Hepatocyte (in vitro differentiated cells): ENCODE measurements at regions not wholly inside any gene's neighbourhood (a gene's known extent, or its start where the extent isn't known, plus 50 kb on each side); places are given as distances from the start of the nearest gene placed in this dataset.

Experiments
- DNase-seq: peaks from one replicate; pipeline ENCODE4 v3.0.0-alpha.2; 2016; ENCODE audit warnings: low spot score
- H2AFZ ChIP-seq: fragments of 200-600 bp; sonication (generic); 2 replicates; pipeline ENCODE4 v1.6.0; 2016; ENCODE audit warnings: antibody characterized with exemption, mild to moderate bottlenecking
- H3K27ac ChIP-seq: fragments of 200-600 bp; sonication (generic); 2 replicates; pipeline ENCODE4 v1.5.1; 2016; ENCODE audit warnings: mild to moderate bottlenecking
- H3K27me3 ChIP-seq: fragments of 200-600 bp; sonication (generic); 2 replicates; pipeline ENCODE4 v1.6.1; 2016
- H3K36me3 ChIP-seq: fragments of 200-600 bp; sonication (generic); replicated peaks from 2 replicates; pipeline ENCODE4 v1.5.1; 2016; ENCODE audit warnings: low read depth; ENCODE audit not compliant: insufficient read depth
- H3K4me1 ChIP-seq: fragments of 200-600 bp; sonication (generic); 2 replicates; pipeline ENCODE4 v1.5.1; 2016; ENCODE audit warnings: mild to moderate bottlenecking, moderate library complexity; ENCODE audit not compliant: insufficient read depth
- H3K4me2 ChIP-seq: fragments of 200-600 bp; sonication (generic); 2 replicates; pipeline ENCODE4 v1.6.0; 2016
- H3K4me3 ChIP-seq: fragments of 200-600 bp; sonication (generic); 2 replicates; pipeline ENCODE4 v1.5.1; 2016; ENCODE audit warnings: mild to moderate bottlenecking
- H3K79me2 ChIP-seq: fragments of 200-600 bp; sonication (generic); 2 replicates; pipeline ENCODE4 v1.6.0; 2017; ENCODE audit warnings: mild to moderate bottlenecking
- H3K9me2 ChIP-seq: fragments of 200-600 bp; sonication (generic); replicated peaks from 2 replicates; pipeline ENCODE4 v1.6.0; 2017; ENCODE audit warnings: mild to moderate bottlenecking; ENCODE audit not compliant: insufficient read depth
- H3K9me3 ChIP-seq: fragments of 200-600 bp; sonication (generic); 2 replicates; pipeline ENCODE4 v1.5.1; 2016; ENCODE audit warnings: low read depth, mild to moderate bottlenecking
- H4K20me1 ChIP-seq: fragments of 200-600 bp; sonication (generic); 2 replicates; pipeline ENCODE4 v1.6.0; 2016; ENCODE audit warnings: mild to moderate bottlenecking; ENCODE audit not compliant: insufficient read depth, poor library complexity, severe bottlenecking
- EZH2 ChIP-seq: fragments of 200-600 bp; sonication (generic); IDR thresholded peaks from 2 replicates; pipeline ENCODE4 v1.6.1; 2016; ENCODE audit warnings: antibody characterized with exemption, mild to moderate bottlenecking, borderline replicate concordance
- EZH2phosphoT487 ChIP-seq: fragments of 200-600 bp; sonication (generic); IDR thresholded peaks from one replicate; pipeline ENCODE4 v1.6.1; 2018; ENCODE audit warnings: antibody characterized with exemption, mild to moderate bottlenecking, low read depth, moderate library complexity; ENCODE audit not compliant: unreplicated experiment, severe bottlenecking
- WGBS: methylation state at CpG from one replicate; pipeline ENCODE4 v1.1.6; 2016; ENCODE audit warnings: low lambda C conversion rate; ENCODE audit errors: missing lambda C conversion rate; 5-methylcytosine and 5-hydroxymethylcytosine counted together
- TF ChIP-seq, protein P1 (sequence below): fragments of 200-600 bp; sonication (generic); IDR thresholded peaks from 2 replicates; pipeline ENCODE4 v1.5.1; 2016; ENCODE audit warnings: antibody characterized with exemption, mild to moderate bottlenecking; ENCODE audit not compliant: poor library complexity

DNA sequence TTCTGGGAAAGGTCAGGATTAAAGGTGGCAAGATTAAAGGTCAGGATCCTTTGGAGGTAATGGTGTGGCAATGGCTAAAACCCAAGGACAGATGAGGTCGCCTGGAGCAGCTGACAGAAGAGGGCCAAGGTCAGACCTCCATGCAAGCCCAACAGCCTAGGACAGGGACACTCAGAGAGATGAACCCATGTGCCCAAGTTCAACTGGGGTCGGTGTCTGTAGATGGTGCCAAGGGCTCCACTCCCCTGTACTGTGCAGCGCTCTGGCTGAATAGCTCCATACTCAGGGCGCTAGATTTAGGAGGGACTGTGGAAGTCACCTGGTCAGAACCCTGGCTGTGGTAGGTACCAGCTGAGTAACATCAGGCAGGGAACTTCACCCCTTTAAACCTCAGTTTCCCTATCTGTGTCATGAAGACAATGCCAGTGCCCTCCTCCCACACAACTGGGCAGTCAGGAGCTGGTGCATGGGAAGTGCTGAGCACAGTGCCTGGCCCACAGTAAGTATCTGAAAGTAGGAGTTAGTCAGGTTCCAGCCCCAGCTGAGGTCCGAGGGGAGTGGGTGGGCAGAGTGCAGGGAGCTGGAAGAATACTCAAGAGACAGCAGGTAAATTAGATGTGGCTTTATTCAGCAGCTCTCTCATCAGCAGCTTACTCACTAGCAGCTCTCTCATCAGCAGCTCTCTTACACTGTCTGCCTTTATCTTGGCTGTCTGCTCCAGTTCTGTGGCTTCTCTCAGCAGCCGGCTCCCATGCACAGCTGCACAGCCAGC lies 327.1 kb downstream of the GLRX3 start:
- no peaks in the 10 kb centered on the region for H3K9me2 ChIP-seq
- no peak overlapping the region for H3K27ac ChIP-seq
- DNase-seq = no peak
- H3K79me2 ChIP-seq = no peaks in the 10 kb centered on the region
- H2AFZ ChIP-seq = no peak overlapping the region
- TF ChIP-seq, protein P1, sequence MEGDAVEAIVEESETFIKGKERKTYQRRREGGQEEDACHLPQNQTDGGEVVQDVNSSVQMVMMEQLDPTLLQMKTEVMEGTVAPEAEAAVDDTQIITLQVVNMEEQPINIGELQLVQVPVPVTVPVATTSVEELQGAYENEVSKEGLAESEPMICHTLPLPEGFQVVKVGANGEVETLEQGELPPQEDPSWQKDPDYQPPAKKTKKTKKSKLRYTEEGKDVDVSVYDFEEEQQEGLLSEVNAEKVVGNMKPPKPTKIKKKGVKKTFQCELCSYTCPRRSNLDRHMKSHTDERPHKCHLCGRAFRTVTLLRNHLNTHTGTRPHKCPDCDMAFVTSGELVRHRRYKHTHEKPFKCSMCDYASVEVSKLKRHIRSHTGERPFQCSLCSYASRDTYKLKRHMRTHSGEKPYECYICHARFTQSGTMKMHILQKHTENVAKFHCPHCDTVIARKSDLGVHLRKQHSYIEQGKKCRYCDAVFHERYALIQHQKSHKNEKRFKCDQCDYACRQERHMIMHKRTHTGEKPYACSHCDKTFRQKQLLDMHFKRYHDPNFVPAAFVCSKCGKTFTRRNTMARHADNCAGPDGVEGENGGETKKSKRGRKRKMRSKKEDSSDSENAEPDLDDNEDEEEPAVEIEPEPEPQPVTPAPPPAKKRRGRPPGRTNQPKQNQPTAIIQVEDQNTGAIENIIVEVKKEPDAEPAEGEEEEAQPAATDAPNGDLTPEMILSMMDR = no peak
- TF ChIP-seq EZH2 (no peak), EZH2phosphoT487 (no peak)
- H3K9me3 ChIP-seq = no peaks in the 10 kb centered on the region
- H3K4me1 ChIP-seq = no peaks in the 10 kb centered on the region
- H3K27me3 ChIP-seq = no peaks in the 10 kb centered on the region
- H3K4me2 ChIP-seq = no peak overlapping the region
- no peaks in the 10 kb centered on the region for H4K20me1 ChIP-seq
- H3K36me3 ChIP-seq = no peaks in the 10 kb centered on the region
- 81% methylated on average over 6 of the region's 6 CpGs for WGBS
- no peak overlapping the region for H3K4me3 ChIP-seq

DNA sequence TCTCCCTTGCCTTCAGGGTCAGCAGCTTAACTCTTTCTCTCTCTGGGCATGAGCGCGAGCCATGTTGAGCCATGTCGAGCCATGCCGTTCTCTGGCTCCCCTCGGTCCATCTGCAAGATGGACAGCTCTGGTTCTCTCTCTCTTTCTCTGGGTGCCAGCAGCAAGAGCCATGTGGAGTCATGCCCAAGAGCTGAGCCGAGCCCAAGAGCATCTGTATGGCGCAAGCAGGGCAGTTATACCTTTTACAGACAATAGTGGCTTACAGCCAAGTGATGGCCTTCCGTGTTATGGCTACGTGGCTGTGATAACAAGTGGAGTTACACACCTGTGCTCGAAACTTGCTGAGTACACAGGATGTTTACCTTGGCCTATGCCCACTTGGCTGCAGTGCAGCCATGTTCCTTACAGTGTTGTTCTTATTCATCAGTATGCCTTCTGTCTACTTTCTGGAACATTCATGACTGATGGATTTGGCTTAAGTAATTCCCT lies 327.7 kb downstream of the GLRX3 start:
- Histone ChIP-seq H4K20me1 (no peaks in the 10 kb centered on the region), H3K27ac (no peak overlapping the region), H3K9me3 (no peaks in the 10 kb centered on the region), H2AFZ (no peak overlapping the region), H3K4me1 (no peaks in the 10 kb centered on the region), H3K4me3 (no peak overlapping the region), H3K79me2 (no peaks in the 10 kb centered on the region), H3K36me3 (no peaks in the 10 kb centered on the region), H3K4me2 (no peak overlapping the region), H3K9me2 (no peaks in the 10 kb centered on the region), H3K27me3 (no peaks in the 10 kb centered on the region)
- DNase-seq = no peak
- TF ChIP-seq EZH2phosphoT487 (no peak), EZH2 (no peak)
- TF ChIP-seq, protein P1 = no peak
- 94% methylated on average over 10 of the region's 10 CpGs for WGBS

DNA sequence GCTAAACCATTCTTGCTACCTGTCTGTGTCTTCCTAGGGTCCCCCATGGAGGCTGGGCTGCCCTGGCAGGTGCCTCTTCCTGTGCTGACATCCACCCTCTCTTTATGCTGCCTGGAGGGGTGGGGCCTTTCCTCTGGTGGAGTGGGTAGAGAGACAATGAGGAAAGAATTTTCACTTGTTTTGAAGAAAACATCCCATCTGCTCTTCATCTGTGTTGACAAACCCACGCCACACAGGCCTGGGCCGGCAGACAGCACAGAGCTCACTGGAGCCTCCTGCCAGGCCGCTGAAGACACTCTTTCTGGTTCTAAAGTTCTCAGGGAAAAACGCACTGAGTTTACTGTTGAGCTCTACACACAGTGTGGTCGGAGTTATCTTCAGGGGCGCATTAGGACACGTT lies 328.2 kb downstream of the GLRX3 start:
- no peaks in the 10 kb centered on the region for H3K4me1 ChIP-seq
- DNase-seq = no peak

More for the DNA sequence above, 328.2 kb downstream of the GLRX3 start:
- H2AFZ ChIP-seq = no peak overlapping the region
- no peaks in the 10 kb centered on the region for H3K79me2 ChIP-seq
- no peaks in the 10 kb centered on the region for H4K20me1 ChIP-seq
- H3K4me3 ChIP-seq = no peak overlapping the region
- no peaks in the 10 kb centered on the region for H3K9me3 ChIP-seq
- TF ChIP-seq EZH2 (no peak), EZH2phosphoT487 (no peak)
- TF ChIP-seq, protein P1 = no peak
- no peaks in the 10 kb centered on the region for H3K9me2 ChIP-seq
- WGBS = 81% methylated on average over 7 of the region's 7 CpGs
- no peak overlapping the region for H3K4me2 ChIP-seq
- H3K27me3 ChIP-seq = no peaks in the 10 kb centered on the region
- H3K36me3 ChIP-seq = no peaks in the 10 kb centered on the region
- H3K27ac ChIP-seq = no peak overlapping the region
